GM12865 (cell line): ENCODE measurements at regions not wholly inside any gene's neighbourhood (a gene's known extent, or its start where the extent isn't known, plus 50 kb on each side); places are given as distances from the start of the nearest gene placed in this dataset.

ENCODE experiments used
- DNase-seq: peaks from one replicate; pipeline ENCODE4 v3.0.0; 2010; ENCODE audit warnings: low read depth
- H3K4me3 ChIP-seq: 2 replicates; pipeline ENCODE4 v1.5.1; 2011; ENCODE audit warnings: mild to moderate bottlenecking, low read depth, low read length, control low read depth
- CTCF ChIP-seq: IDR thresholded peaks from 2 replicates; pipeline ENCODE4 v1.5.1; 2011; ENCODE audit warnings: low read length, control low read depth, low read depth, inconsistent platforms; ENCODE audit not compliant: insufficient read depth; ENCODE audit errors: missing control alignments

DNA sequence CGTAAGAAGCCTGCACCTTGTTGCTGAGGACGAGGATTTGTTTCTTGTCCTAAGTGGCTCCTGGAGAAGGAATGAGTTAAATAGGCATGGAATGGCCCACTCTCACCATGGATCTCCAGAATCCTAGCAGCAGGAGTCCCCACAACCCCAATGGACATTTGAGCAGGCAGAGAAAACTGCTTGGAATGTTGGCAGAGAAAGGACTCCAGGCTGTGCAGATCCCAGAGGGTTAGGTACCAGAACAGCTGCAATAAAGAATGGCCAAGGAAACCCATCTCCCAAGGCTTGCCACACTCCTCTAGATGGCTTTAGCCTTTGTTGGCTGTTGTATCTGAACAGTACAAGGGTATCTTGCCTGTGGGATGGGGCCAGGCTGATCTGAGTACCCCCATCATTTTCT, 1415.7 kb upstream of the ADGRB3 start:
- TF ChIP-seq CTCF: no peak
- no peak overlapping the region for H3K4me3 ChIP-seq

DNA sequence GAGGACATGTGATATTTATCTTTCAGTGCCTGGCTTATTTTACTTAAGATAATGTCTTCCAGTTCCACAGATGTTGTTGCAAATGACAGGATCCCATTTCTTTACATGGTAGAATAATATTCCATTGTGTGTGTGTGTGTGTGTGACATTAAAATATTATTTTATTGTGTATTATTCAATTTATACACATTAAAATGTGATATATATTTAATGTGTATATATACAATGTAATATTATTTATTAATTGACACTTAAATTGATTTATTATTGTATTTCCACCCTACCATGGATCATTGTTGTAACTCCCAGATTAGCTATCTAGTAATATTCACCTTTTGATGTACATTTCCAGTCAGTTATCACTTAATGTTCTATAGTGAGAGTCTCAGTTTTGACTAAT, 1422.5 kb upstream of the ADGRB3 start:
- no peak overlapping the region for H3K4me3 ChIP-seq
- no peak for DNase-seq
- TF ChIP-seq CTCF: no peak

More for the DNA sequence above, 1415.7 kb upstream of the ADGRB3 start:
- no peak for DNase-seq

DNA sequence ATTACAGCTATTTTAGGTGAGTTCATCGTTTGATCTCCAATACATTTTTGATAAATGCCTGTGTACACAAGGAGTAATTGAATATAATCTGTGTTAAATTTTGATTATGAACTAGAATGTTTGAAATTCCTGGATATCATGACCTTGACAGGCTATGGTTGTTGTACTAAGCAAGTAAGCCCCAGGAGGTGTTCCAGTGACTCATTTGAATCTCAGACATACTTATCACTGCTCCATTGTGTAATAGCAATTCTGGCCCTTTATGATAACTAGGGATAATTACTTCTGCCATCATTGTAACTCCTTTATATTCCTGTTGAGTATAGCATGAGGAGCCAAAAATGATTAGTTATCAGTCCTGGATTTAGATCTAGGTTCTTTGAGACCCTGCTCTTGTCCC, 1424.6 kb upstream of the ADGRB3 start:
- DNase-seq: no peak
- TF ChIP-seq CTCF: no peak
- no peak overlapping the region for H3K4me3 ChIP-seq

GRCh38 chr6:67201563-67201962, 1433.5 kb upstream of the ADGRB3 start:
- DNase-seq: no peak
- TF ChIP-seq CTCF: no peak

GRCh38 chr6:67200626-67201403, 1434.3 kb upstream of the ADGRB3 start:
- H3K4me3 ChIP-seq: no peak overlapping the region
- DNase-seq: no peak
- TF ChIP-seq CTCF: no peak

More at GRCh38 chr6:67201563-67201962, 1433.5 kb upstream of the ADGRB3 start:
- no peak overlapping the region for H3K4me3 ChIP-seq

GRCh38 chr6:67199425-67199824, 1435.7 kb upstream of the ADGRB3 start:
- no peak overlapping the region for H3K4me3 ChIP-seq
- no peak for DNase-seq
- no peak for TF ChIP-seq CTCF

- no peak for TF ChIP-seq CTCF
- H3K4me3 ChIP-seq: no peak overlapping the region
- no peak for DNase-seq
Measured at GRCh38 chr6:67190733-67191132, 1444.3 kb upstream of the ADGRB3 start.
